ENCODE measurements at regions not wholly inside any gene's neighbourhood (a gene's known extent, or its start where the extent isn't known, plus 50 kb on each side); places are given as distances from the start of the nearest gene placed in this dataset.

GRCh38 chr12:65630555-65630954 lies 193.7 kb upstream of the HMGA2 start:
- no peaks in the 10 kb centered on the region for H4K20me1 ChIP-seq (ENCODE audit: control insufficient read depth, extremely low read depth, insufficient read depth, low read length)
- no peak overlapping the region for H3K4me2 ChIP-seq (ENCODE audit: extremely low read depth, insufficient read depth, low read length)
- H3K4me1 ChIP-seq (ENCODE audit: control insufficient read depth, extremely low read depth, insufficient read depth, low read length): peaks cover 27% of the 10 kb centered on the region
- H3K9ac ChIP-seq (ENCODE audit: insufficient read depth, low read length): no peak overlapping the region
- H3K27me3 ChIP-seq (ENCODE audit: control insufficient read depth, insufficient read depth, low read length): no peaks in the 10 kb centered on the region
- DNase-seq (ENCODE audit: low read depth in 2 of 2): no peak
- H3K9me3 ChIP-seq (ENCODE audit: control insufficient read depth, insufficient read depth, low read depth, low read length): no peaks in the 10 kb centered on the region
- no peaks in the 10 kb centered on the region for H3K36me3 ChIP-seq (ENCODE audit: control insufficient read depth, insufficient read depth, low read length)
- H3K4me3 ChIP-seq (replicated peaks in 1 of 4; ENCODE audit: control extremely low read depth in 1 of 4, insufficient read depth in 1 of 4, low read depth in 3 of 4, low read length in 4 of 4): no peak overlapping the region
- H3K79me2 ChIP-seq (ENCODE audit: control insufficient read depth, insufficient read depth, low read length): no peaks in the 10 kb centered on the region
- no peak for TF ChIP-seq EZH2 (IDR thresholded peaks at IDR 0.05; ENCODE audit: low read length, missing control alignments)
- no peak for TF ChIP-seq CTCF (conservative IDR thresholded peaks at IDR 0.05 in 1 of 2, IDR thresholded peaks at IDR 0.05 in 1 of 2; ENCODE audit: low read depth in 1 of 2, low read length in 2 of 2)
- no peak overlapping the region for H2AFZ ChIP-seq (ENCODE audit: low read length)
- peak overlapping the region; percentile 82 for H3K27ac ChIP-seq (ENCODE audit: insufficient read depth, low read length)

- H3K4me3 ChIP-seq (replicated peaks in 1 of 4; ENCODE audit: control extremely low read depth in 1 of 4, insufficient read depth in 1 of 4, low read depth in 3 of 4, low read length in 4 of 4): no peak overlapping the region
- H3K9me3 ChIP-seq (ENCODE audit: control insufficient read depth, insufficient read depth, low read depth, low read length): no peaks in the 10 kb centered on the region
- no peaks in the 10 kb centered on the region for H3K36me3 ChIP-seq (ENCODE audit: control insufficient read depth, insufficient read depth, low read length)
- H3K4me2 ChIP-seq (ENCODE audit: extremely low read depth, insufficient read depth, low read length): peak overlapping the region; percentile 28
- H3K4me1 ChIP-seq (ENCODE audit: control insufficient read depth, extremely low read depth, insufficient read depth, low read length): peaks cover 27% of the 10 kb centered on the region
- no peaks in the 10 kb centered on the region for H3K79me2 ChIP-seq (ENCODE audit: control insufficient read depth, insufficient read depth, low read length)
- no peaks in the 10 kb centered on the region for H3K27me3 ChIP-seq (ENCODE audit: control insufficient read depth, insufficient read depth, low read length)
- TF ChIP-seq CTCF (conservative IDR thresholded peaks at IDR 0.05 in 1 of 2, IDR thresholded peaks at IDR 0.05 in 1 of 2; ENCODE audit: low read depth in 1 of 2, low read length in 2 of 2) (no peak), EZH2 (IDR thresholded peaks at IDR 0.05; ENCODE audit: low read length, missing control alignments) (no peak)
- peak; percentile 98 to 100 for DNase-seq (ENCODE audit: low read depth in 2 of 2)
- no peak overlapping the region for H3K9ac ChIP-seq (ENCODE audit: insufficient read depth, low read length)
- H3K27ac ChIP-seq (ENCODE audit: insufficient read depth, low read length): peak overlapping the region; percentile 82
- no peaks in the 10 kb centered on the region for H4K20me1 ChIP-seq (ENCODE audit: control insufficient read depth, extremely low read depth, insufficient read depth, low read length)
- no peak overlapping the region for H2AFZ ChIP-seq (ENCODE audit: low read length)
Observed at GRCh38 chr12:65631621-65632111, 192.6 kb upstream of the HMGA2 start.

GRCh38 chr12:65632131-65632855 lies 192.0 kb upstream of the HMGA2 start:
- Histone ChIP-seq H3K79me2 (ENCODE audit: control insufficient read depth, insufficient read depth, low read length) (no peaks in the 10 kb centered on the region), H3K36me3 (ENCODE audit: control insufficient read depth, insufficient read depth, low read length) (no peaks in the 10 kb centered on the region), H3K9ac (ENCODE audit: insufficient read depth, low read length) (no peak overlapping the region), H3K4me2 (ENCODE audit: extremely low read depth, insufficient read depth, low read length) (peak overlapping the region; percentile 28), H3K4me3 (replicated peaks in 1 of 4; ENCODE audit: control extremely low read depth in 1 of 4, insufficient read depth in 1 of 4, low read depth in 3 of 4, low read length in 4 of 4) (no peak overlapping the region), H3K27ac (ENCODE audit: insufficient read depth, low read length) (peak overlapping the region; percentile 79), H2AFZ (ENCODE audit: low read length) (peak overlapping the region; percentile 5), H3K9me3 (ENCODE audit: control insufficient read depth, insufficient read depth, low read depth, low read length) (no peaks in the 10 kb centered on the region), H3K4me1 (ENCODE audit: control insufficient read depth, extremely low read depth, insufficient read depth, low read length) (peaks cover 27% of the 10 kb centered on the region), H4K20me1 (ENCODE audit: control insufficient read depth, extremely low read depth, insufficient read depth, low read length) (no peaks in the 10 kb centered on the region), H3K27me3 (ENCODE audit: control insufficient read depth, insufficient read depth, low read length) (no peaks in the 10 kb centered on the region)
- TF ChIP-seq EZH2 (IDR thresholded peaks at IDR 0.05; ENCODE audit: low read length, missing control alignments) (no peak), CTCF (conservative IDR thresholded peaks at IDR 0.05 in 1 of 2, IDR thresholded peaks at IDR 0.05 in 1 of 2; ENCODE audit: low read depth in 1 of 2, low read length in 2 of 2) (no peak)
- peak; percentile 60 to 75 for DNase-seq (ENCODE audit: low read depth in 2 of 2)

Measured in fibroblast of lung (primary cell).